Kasumi-1 (cell line): ENCODE measurements at regions not wholly inside any gene's neighbourhood (a gene's known extent, or its start where the extent isn't known, plus 50 kb on each side); places are given as distances from the start of the nearest gene placed in this dataset.
"Not testable (repeated sequence)": the region's sequence is repeated elsewhere in the genome, so short reads cannot be mapped to it uniquely, and the experiment has no call there.

Experiments used
- DNase-seq, 2 experiments: peaks; one replicate each; lab custom pipeline; 2025; lab: John Stamatoyannopoulos, UW

DNA sequence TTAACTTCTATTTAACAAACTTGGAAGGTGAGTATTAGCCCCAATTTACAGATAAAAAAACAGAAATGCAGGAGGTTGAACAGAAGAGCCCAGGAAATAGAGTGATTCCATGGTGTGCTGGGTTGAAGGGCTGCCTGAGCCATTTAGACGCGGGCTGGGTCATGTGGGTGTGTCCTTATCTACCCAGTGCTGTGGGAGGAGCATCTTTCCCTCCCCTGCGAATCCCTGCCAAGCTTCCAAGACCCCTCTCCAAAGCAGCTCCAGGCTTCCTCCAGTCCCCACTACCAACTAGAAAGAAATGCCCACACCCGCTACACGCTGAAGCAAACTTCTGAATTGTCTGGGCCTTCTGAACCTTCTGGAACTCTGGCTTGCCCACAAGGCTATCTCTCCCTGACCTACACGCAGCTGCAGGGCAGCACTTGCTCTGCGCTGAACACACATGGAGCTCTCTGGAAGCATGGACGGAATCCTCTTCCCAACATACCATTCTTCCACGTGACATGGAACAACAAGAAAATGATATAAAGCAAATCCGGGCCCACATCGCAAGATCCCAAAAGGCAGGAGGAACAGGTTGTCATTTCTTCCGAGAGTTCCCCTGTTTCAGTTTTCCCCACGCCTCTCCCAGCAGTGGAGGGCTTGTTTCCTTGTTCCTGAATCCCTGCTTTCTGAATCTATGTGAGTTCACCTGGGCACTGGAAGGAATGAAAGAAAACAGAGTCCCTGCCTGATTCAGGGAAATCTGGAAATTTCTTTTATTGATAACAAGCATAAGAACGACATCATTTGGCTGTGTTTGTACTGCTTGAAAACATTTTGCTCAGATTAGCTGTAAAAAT is 562.7 kb upstream of the ID2 start:
- no peak for DNase-seq

DNA sequence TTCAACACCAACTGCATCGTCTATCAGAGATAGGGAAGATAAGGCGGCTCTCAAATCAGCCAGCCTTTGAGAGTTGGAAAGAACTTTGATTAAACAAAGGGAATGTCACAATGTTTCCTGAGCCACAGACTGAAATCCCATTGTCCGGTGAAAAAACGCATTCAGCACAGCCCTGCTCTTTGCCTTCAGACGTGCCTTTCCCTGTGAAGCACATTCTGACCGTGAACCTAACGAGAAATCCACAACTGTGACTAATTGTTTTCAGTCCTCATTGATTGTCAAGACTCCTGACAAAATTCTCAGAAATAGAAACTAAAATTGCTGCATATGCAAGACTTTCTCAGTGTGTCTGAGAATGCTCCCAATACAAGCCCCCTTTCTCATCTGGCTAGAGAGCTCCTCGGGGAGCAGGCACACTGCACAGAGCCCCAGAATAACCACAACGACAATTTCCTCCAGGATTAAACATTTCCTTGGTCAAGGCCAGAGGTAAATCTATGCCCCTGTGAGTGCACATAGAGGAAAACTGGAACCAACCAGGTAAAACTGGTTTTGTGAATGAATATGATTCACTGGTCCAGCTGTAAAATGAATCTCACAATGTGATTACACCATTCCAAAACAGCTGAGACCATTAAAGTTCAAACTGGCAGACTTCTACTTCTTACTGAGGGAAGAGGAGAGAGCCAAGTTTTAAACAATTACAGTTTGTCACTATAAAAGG is 561.9 kb upstream of the ID2 start:
- DNase-seq = no peak

DNA sequence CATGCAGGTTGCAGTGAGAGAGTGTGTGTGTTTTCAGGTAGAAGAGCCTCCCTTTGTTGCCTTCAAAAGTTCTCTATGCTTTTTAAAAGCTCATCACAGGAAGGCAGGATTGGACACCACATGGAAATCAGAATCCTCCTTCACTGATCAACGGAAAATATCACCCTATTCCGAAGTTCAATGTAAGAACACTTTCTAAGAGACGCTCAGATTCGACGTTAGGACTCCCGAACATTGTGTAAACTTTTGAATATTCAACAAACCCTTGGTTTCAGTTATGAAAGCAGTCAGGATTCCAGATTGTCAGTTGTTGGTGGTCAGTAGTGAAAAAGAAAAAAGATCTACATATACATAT is 561.4 kb upstream of the ID2 start:
- DNase-seq = no peak

DNA sequence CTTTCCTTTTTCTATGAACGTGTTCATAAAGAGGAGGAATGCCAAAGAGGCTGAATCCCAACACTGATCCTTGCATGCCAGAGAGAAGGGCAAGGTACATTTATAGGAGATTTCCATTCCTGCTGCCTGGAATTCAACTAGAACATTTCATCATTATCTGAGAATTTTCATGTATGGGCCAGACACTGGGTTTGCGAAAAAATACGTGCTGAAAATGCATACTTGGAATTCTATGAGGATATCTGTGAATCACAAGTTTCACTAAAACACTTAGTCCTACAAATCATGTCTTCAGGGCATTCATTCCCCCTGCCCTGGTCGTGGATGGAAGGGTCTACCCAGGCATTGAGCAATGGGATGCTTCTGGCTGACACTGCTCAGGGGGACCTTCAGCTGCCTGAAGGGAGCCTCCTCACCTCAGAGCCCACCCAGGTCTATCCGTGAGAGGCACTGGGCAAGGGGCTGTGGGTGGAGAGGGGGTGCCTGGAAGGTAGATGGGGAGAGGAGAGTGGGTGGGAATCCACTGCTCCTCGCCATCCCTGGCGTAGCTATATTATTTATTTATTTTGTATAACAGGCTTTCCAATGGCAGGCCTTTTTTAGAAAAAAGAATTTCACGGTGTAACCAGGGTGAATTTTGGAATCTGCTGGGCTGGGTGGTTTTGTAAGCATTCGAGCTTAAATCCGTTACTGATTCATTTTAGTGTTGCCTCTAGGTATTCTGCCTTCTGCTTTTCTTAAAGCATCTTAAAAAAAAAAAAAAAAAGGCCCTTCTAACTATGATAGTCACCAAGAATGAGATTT is 560.6 kb upstream of the ID2 start:
- DNase-seq = no peak

DNA sequence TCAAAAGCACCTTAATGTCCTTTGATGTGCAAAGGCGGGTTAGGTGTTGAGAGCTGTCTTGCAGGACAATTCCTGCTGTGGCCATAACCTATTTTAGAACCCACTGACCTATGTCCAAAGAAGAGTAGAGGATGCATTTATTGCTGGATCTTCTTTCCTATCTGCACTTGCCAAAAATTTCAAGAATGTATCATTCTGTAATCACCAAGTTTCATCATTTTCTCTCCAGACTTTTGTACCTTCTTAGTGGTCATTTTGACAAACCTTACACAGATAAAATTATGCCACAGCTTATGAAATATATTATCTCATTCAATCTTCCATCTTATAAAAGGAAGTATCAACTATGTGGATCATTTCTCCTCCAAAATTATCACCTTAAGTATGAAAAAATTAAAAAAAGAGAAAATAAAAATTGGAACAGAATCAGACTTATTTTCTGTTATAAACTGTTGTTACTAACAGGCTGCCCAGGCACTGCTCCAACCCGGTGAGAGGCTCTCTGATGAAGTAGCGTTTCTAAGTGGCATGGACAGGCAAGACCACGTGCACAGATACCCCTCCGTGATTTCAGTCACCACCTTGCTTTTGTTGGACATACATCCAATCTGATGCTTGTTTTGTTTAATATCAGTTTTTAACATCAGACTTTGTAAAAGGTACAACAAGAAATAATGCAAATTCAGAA is 559.9 kb upstream of the ID2 start:
- no peak for DNase-seq

DNA sequence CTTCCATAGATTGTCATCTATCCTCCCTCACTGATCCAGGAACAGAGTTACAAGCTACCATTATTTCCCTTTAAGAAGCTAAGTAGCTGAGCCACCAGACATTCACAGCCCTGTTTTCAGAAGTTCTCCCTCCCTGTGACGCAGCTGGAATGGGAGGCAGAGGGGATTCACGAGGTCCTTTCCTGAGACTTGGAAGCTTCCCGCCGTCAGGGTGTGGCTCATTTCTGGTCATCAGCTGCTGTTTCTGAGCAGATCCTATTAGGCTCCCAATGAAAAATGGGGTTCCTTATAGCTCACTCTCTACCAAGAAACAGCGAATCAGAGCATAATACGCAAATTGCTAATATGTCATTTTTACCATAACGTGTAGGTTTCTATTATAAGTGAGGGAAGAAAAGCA is 559.3 kb upstream of the ID2 start:
- no peak for DNase-seq

DNA sequence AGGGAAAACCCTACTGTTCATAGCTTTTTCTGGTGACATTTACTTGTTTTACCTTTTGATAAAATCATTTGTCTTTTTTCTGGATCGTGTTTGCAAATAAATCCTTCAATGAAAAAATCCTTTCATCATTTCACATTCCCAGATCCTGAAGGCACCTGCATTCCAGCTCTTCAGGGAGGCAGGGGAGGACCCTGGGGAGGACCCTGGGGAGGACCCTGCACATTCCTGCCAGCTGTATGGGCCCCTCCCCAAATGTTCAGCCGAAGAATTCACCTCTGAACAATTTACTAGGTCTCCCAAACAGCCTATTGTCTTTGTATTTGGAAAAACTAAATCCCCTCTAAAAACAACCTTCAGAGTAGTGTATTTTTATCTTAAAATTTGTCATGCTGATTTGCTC is 558.4 kb upstream of the ID2 start:
- no peak for DNase-seq

DNA sequence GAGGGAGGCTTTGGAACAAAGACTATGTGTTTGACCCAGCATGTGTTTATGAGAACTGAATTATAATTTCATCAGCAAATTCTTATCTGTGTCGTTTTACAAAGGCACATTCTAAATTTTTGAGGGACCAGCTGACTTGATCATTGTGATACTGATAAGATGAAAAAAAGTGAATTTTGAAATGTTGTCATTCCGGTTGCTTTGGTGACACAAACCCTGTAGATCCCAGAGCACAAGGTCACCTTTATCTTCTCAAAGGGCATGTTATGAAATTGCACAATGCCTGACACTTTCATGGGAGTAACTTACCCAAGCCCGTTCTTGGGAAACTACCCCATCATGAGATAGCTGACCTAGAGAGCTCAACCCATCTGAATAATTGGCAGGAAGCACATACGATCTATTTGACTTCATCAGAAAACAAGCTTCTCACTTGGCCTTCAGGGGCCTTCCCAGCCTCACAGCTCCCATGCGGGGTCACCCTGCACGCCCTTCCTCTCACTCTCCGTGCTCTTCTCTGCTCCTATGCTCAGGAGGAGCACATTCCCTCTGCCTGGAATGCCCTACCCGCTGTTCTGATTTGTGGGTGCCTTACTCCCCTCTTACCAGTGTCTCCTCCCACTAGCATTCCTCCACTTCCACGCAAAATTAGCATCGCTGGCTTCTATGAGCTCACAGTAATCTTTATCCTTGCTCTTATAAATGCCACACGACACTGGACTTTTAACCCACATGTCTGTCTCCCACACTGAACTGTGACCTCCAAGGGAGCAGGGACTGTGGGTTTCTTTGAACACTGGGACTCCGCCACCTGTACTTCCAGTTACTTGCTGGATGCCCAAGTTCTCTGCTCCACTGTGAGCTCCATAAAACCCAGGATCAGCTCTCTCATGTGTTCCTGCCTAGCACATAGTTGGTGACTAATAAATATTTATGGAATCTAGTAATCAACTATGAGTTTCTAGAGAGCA is 555.8 kb upstream of the ID2 start:
- no peak for DNase-seq

DNA sequence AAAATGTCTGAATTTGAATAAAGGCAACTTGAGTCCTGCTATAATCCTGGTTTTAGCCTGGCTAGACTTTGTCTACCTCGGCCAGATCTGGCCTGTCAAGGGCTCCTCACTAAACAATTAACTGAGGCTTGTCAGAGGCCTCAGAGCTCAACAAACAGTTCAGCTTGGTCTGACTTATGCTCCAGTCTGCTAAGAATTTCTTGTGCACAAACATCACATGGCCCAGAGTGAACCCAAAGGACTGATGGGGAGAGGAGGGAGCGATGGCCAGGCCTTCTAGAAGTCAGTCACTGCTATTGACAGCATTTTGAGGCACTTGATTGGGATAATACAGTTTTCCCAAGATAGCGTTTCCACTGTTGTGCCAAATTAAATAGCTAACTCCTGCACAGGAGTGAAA is 555.1 kb upstream of the ID2 start:
- DNase-seq = no peak

DNA sequence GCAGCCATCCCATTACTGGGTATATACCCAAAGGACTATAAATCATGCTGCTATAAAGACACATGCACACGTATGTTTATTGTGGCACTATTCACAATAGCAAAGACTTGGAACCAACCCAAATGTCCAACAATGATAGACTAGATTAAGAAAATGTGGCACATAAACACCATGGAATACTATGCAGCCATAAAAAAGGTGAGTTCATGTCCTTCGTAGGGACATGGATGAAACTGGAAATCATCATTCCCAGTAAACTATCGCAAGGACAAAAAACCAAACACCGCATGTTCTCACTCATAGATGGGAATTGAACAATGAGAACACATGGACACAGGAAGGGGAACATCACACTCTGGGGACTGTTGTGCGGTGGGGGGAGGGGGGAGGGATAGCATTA is 550.4 kb upstream of the ID2 start:
- DNase-seq = not testable (repeated sequence)

DNA sequence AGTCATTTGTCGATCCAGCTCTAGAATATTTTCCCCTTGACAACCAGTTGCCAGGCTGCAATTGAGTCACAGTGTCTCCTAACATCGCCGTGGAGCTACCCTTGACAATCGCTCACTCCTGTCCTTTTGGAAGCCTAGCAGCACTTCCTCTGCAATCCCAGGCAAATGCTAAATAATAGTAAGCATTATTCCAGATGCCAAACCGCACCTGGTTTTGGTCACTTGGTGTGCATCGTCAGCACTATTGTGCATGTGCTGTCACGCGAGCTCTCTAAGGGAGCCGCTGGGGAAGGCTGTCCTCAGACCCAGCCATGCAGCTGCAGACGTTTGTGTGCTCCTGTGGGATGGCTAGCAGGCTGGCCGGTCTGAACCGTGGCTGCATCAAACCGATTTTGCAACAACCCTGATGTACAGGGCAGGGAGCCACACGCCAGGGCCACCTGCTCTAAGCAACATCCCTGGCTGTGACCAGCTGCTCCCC is 549.5 kb upstream of the ID2 start:
- DNase-seq = no peak

DNA sequence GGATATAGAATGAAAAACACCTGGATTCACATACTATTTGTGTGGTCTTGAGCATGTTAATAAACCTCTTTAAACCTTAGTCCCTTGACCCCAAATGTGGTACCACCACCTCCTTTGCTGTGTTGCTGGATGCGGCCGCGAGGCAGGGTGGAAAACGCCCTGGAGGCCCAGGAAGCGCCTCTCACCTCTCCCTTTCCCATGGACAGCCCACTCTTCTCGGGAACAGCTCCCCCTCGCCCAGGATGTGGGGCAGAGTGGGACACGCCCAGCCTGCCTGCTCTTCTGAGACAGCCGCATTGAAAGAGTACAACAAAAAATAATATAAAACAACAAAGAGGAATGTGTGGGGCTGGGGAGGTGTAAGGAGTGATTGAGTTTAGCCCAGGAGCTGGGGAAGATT is 549.0 kb upstream of the ID2 start:
- DNase-seq = no peak

DNA sequence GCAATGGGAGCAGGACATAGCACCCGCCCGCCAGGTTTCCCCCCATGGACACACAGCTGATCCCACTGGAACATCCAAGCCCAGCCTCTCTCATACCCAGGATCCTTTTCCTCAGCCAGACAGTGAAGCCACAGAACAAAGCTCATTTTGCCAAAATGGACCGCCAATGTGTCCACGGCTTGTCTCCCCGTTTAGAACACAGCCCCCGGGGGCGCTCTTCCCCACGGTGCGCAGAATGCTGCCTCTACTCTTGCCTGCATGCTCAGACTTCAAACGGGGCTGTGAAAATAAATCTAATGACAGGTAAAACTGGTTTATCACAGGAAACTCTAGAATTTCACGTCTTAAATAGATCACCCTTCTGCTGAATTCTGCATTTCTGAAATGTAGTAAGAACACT is 548.5 kb upstream of the ID2 start:
- DNase-seq = no peak

DNA sequence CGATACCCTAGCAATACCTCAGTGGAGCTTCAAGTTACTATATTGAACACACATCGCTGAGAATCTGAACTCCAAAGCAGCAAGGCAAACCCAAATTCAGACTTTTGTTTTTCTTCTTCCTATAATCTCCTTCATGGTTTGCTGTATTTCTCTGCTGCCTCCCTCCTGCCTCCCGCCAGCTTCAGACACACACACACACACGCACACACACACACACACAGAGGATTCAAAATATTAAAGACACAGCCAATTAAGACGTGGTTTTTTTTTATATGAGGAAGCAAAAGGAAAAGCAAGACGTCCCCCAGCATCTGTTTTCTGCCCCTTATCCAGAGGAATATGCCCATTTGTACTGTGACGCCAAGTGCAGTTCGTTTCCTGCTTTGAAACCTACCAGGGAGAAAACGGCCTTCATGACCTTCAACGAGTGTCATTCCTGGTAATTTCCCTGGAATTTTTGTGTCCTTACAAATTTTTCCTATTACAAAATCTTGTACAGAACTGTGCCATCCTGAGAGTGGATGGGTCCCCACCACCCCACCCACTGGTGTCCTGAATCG is 547.9 kb upstream of the ID2 start:
- DNase-seq = peak in 1 of 2 experiments; percentile 18

DNA sequence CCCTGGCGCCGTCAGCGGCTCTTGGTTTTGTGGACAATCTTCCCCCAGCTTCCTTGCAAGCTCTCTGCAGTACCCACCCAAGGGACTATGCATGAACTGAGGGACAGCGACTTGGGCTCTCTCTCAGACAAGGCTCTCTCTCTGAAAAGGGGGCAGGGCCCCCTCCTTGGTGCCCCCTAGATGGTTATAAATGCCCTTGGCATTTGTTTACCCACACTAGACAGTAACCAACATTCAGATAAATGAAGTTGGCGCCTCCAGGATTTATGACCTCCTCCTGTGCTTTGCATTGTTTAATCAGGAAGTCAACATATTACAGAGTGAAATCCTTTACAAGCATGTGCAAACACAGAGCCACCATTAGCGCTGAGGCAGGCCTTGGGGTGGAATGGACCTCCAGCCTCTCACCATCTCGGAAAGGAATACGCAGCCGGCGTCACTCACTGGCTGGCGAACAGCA is 547.4 kb upstream of the ID2 start:
- no peak for DNase-seq

DNA sequence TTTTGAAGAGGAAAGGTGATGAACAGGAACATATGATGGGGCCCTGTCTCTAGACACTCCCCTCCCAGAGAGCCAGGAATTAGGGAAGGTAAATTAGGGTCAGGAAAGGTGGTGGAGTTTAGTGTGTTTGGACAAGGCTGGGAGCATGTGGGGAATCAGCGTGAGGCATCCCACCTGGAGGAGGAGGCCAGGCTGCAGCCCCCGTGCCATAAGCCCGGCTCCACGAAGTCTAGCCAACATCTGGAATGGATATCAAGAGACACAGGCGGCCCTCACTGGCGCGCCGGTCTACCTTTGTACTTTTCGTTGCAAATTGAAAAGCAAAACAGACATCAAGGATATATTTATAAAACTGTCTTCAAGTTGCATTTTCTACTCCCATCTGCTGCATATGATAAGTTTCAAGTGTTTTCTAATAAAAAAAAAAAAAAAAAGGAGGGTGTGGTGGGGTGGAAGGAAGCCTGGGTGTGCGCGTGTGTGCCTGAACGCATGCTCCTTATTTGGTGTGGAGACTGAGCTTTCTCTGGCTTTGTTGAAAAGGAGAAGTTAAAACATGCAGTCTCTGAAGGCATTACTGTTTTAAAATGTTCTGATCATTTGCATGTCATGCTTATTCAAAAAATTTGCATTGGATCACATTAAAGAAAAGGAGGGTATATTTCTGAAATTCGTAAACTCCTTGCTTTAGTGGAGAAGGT is 546.7 kb upstream of the ID2 start:
- peak; percentile 69 for DNase-seq

DNA sequence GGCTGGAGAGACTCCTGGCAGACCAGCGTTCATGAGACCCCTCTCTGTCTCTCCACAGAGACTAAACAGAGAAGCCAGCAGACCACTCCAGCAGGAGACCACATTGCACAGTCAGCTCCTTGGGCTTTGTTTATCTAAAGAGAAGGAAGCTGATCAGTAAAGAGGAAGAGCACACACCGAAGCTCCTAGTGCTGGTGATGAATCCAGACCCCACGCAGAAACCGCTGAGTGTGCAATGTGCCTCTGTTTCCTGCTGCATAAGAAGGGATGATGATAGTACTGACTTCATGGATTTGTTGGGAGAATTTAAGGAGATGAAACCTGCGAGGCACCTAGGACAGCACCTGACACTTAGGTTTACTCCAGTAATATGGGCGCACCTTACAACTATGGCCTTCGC is 544.1 kb upstream of the ID2 start:
- peak; percentile 79 to 85 for DNase-seq

DNA sequence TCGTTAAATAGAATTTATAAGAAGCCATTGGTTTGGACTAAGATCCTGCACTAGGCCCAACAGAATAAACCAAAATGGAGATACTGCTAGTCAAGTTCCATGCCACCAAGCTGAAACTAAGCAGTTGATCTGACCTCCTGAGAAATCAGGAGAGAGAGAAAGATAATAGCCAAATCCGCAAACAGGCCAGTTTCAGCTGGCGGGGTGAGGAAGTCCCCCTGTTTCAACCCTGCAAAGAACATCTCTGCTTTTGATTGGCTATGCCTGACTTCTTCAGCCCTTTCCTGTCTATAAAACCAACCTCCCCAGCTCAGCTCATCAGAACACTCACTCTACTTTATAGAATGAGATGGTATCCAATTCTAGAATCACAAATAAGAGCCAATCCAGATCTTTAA is 543.3 kb upstream of the ID2 start:
- DNase-seq = no peak

DNA sequence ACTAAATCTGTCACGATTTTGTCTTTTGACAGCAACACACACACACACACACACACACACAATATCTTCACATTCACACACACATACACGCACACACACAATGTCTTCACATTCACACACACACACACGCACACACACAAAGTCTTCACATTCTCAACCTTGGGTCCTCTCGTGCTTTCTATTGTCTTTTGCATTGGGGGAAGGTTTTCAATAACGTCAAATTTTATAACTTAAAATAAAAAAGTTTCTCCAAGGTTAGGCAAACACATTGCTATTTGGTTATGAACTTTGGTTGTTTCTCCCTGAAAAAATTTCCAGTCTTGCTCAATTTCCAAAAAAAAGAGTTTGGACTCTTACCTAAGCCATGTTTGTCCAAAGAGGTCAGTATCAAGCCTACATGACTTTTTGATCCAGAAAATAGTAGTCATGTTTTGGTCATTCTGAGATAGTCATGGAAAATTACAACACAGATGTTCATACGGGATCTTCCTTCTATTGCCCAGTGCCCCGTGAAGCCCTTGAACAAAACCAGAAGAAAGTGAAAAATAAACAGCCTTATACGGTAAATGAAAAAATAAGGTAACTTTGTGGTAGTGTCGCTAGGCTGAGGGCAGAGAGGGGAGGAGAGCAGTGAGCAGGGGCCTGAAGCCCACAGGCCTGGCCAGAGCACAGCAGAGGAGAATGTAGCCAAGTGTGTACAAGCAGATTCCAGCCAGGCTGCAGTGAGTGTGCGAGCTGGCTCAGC is 542.8 kb upstream of the ID2 start:
- no peak for DNase-seq
